HG02884 (cell line): ENCODE measurements at regions not wholly inside any gene's neighbourhood (a gene's known extent, or its start where the extent isn't known, plus 50 kb on each side); places are given as distances from the start of the nearest gene placed in this dataset.
A peak's percentile ranks its signal among the peaks of the same experiment; 100 is the strongest.

Experiments used
- ATAC-seq: cut with Tn5 transposase; IDR thresholded peaks from one replicate; pipeline ENCODE4 v1.9.1; 2021; ENCODE audit warnings: mild to moderate bottlenecking, moderate library complexity; ENCODE audit not compliant: unreplicated experiment

DNA sequence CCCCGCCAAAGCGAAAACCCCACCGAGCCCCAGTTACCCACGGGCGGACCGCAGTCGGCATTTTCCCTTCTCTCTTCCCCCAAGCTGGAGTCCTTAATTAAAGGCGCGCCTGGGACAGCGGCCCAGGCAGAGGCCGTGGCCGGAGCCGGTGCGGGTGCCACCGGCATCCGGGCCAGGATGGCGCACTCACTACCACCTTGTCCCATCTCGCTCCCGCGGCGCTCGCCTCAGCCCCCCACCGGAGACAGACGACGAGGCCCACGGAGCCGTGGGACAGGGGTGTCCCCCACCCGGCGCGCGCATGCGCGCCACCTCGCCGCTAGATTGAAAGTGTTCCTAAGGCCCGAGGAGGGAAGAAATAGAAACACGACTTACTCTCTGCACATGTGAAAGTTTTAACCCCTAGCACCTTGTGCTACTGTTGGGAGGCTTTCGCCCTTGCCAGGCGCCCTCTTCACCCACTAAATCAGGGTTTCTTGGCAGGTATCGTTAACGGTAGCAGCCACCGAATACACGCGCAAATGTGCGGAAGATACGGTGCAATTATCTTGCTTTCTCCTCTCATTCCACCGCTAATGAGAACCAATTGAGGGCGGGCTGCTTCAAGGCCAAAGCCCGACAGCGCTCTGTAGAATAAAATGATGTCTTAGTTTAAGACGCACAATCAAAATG is 64.3 kb upstream of the CCDC160 start:
- no peak for ATAC-seq

GRCh38 chrX:134173541-134174272 is 63.3 kb upstream of the CCDC160 start:
- no peak for ATAC-seq

GRCh38 chrX:134174273-134174660 is 62.7 kb upstream of the CCDC160 start:
- no peak for ATAC-seq

DNA sequence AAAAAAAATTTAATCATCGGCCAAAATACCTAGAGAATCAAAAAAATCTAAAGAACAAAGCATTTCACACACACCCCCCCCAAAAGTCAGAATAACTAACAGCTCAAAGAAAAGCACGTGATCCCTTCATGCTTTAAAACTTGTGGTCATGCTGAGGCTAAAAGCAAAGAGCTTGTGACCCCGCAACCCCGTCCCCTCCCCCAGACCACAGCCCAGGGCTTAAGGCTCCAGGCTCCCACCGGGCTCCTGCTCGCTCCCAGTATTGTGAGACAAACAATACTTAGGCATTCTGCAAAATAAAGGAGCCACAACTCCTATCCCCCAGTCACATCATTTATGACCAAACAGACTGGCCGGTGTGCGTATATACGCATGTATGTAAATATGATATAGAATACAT is 62.1 kb upstream of the CCDC160 start:
- no peak for ATAC-seq

DNA sequence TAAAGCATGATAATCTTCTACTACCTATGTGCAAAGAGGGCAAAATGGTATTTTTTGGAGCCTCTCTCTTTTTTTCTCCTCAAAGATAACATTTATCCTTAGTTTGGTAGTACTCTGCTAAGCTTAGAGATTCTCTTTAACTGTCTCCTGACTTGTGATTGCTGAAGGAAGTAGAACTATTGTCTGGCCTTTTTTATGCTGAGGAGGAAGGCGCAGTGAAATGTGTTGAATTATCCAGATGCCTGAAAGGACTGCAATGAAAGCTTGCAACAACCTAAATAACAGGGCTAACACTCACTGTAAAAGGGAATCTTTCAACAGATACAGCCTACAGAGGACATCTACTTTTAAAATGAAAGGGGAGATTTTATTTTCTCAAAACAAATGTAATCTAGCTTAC is 59.5 kb upstream of the CCDC160 start:
- no peak for ATAC-seq

DNA sequence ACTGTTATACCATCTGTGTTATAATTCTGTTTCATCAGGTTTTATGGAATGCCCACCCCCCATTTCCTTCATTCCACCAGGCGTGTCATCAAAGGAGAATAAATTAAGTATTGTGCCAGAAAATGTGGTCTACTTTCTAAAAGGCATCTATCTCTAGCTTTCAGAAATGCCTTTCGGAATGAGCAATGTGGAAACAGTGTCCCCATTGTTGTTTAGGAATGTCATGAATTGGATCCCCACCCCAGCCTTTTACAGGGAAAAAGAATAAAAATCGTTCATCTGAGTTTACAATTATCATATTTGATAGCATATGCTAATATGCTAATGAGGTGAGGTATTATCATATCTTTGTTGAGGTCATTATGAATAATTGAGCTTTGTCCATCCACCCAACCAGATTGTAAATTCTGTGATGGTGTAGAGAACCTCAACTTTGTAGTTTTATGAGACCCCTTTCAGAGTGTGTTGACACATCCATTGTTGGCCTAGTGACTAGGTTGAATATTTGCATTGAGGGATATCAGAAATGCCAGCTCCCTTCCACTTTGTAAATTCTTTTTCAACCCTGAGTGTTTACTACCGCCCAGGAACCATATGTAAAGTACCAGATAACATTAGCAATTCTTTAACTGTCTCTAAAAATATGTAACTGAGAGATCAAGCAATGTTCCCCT is 56.2 kb upstream of the CCDC160 start:
- ATAC-seq, result no peak

GRCh38 chrX:134181275-134181660 is 55.7 kb upstream of the CCDC160 start:
- ATAC-seq, result no peak

DNA sequence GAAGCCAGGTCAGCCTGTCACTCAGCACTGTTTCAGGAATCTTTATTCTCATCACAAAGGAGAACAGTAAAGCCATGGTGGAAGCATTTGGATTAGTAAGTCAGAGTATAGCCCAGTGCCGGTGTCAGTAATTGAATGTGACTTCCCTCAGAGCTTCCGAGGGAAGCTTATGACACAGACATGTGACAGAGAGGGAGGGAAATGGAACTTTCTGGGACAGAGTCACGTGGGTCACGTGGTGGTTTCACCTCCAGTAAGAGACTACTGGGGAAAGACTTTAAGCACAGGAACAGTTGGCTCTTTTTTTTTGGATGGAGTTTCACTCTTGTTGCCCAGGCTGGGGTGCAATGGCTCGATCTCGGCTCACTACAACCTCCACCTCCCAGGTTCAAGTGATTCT is 53.3 kb upstream of the CCDC160 start:
- no peak for ATAC-seq

GRCh38 chrX:134184936-134185335 is 52.0 kb upstream of the CCDC160 start:
- ATAC-seq, result no peak

DNA sequence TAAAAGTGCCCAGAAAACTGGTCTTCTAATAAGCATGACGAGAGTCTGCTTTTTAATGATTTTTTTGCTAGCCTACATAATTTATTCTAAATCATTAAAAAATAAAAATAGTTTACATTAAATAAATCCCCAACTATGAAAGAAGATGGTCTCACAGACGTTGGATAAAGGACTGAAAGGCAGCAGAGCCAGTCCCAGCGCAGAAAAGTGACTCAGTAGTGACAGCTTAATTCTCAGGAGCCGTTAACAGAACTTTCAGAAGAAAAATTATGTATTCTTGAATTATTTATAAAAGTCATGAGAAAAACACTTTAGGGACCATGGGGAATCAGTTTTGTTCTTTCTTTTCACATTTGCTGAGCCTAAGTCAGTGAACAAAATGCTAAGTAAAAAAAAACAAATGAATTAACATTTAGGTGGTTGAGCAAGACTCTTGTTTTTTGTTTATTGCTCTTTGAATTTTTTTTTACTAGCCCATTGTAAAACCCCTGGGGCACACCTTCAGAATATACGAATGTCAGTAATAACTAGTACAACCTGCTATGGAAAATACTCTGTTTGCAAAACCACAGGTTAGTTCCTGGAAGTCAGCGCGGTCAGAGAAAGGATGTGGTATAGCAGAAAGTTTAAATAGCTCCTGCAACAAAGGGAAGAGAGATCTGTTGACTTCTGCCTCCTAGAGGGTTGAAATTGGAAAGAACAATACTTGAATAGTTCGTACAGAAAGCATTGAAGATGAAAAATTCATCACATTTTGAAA is 50.4 kb upstream of the CCDC160 start:
- peak; percentile 94 for ATAC-seq
